HG02885 (cell line): ENCODE measurements at regions not wholly inside any gene's neighbourhood (a gene's known extent, or its start where the extent isn't known, plus 50 kb on each side); places are given as distances from the start of the nearest gene placed in this dataset.

Source experiments
- ATAC-seq: cut with Tn5 transposase; IDR thresholded peaks from one replicate; pipeline ENCODE4 v1.9.1; 2021; ENCODE audit warnings: mild to moderate bottlenecking; ENCODE audit not compliant: unreplicated experiment, poor library complexity

GRCh38 chr6:40762981-40763380 lies 175.8 kb upstream of the LRFN2 start:
- ATAC-seq, result no peak

- no peak for ATAC-seq
These were observed 173.7 kb upstream of the LRFN2 start for GRCh38 chr6:40760887-40761286.

GRCh38 chr6:40759838-40760237 lies 172.7 kb upstream of the LRFN2 start:
- no peak for ATAC-seq

GRCh38 chr6:40759264-40759663 lies 172.1 kb upstream of the LRFN2 start:
- no peak for ATAC-seq

- no peak for ATAC-seq
These were observed 168.7 kb upstream of the LRFN2 start for GRCh38 chr6:40755749-40756452.

GRCh38 chr6:40755046-40755681 lies 168.0 kb upstream of the LRFN2 start:
- ATAC-seq, result no peak

- ATAC-seq, result no peak
These were observed 167.4 kb upstream of the LRFN2 start for GRCh38 chr6:40754461-40755045.

- no peak for ATAC-seq
These were observed 166.7 kb upstream of the LRFN2 start for GRCh38 chr6:40753675-40754448.

GRCh38 chr6:40753048-40753447 lies 165.9 kb upstream of the LRFN2 start:
- no peak for ATAC-seq

GRCh38 chr6:40744835-40745234 lies 157.7 kb upstream of the LRFN2 start:
- no peak for ATAC-seq

GRCh38 chr6:40743690-40744446 lies 156.7 kb upstream of the LRFN2 start:
- no peak for ATAC-seq

GRCh38 chr6:40743226-40743625 lies 156.1 kb upstream of the LRFN2 start:
- no peak for ATAC-seq

- ATAC-seq, result no peak
These were observed 153.4 kb upstream of the LRFN2 start for GRCh38 chr6:40740518-40740917.

- no peak for ATAC-seq
These were observed 151.5 kb upstream of the LRFN2 start for GRCh38 chr6:40738551-40739193.

- no peak for ATAC-seq
These were observed 148.4 kb upstream of the LRFN2 start for GRCh38 chr6:40735521-40735920.

- ATAC-seq, result no peak
These were observed 148.0 kb upstream of the LRFN2 start for GRCh38 chr6:40735121-40735520.

GRCh38 chr6:40734607-40735006 lies 147.4 kb upstream of the LRFN2 start:
- no peak for ATAC-seq

GRCh38 chr6:40733770-40734396 lies 146.7 kb upstream of the LRFN2 start:
- no peak for ATAC-seq

- no peak for ATAC-seq
These were observed 146.1 kb upstream of the LRFN2 start for GRCh38 chr6:40733290-40733689.
